Fibroblast of lung (primary cell): ENCODE measurements at regions not wholly inside any gene's neighbourhood (a gene's known extent, or its start where the extent isn't known, plus 50 kb on each side); places are given as distances from the start of the nearest gene placed in this dataset.

Experiments
- EZH2 ChIP-seq: IDR thresholded peaks from 2 replicates; pipeline ENCODE4 v1.5.1; 2012; ENCODE audit warnings: low read length, control low read depth, mild to moderate bottlenecking; ENCODE audit errors: missing control alignments
- TF ChIP-seq, protein P1 (sequence below), 2 donors: IDR thresholded peaks in 1 of 2; conservative IDR thresholded peaks in 1 of 2; 1 replicate in 1 of 2; 2 replicates in 1 of 2; pipeline ENCODE4 v1.5.1; 2011 to 2012; ENCODE audit warnings: low read length in 2 of 2, control low read depth in 1 of 2, inconsistent platforms in 1 of 2, low read depth in 1 of 2, mild to moderate bottlenecking in 1 of 2

DNA sequence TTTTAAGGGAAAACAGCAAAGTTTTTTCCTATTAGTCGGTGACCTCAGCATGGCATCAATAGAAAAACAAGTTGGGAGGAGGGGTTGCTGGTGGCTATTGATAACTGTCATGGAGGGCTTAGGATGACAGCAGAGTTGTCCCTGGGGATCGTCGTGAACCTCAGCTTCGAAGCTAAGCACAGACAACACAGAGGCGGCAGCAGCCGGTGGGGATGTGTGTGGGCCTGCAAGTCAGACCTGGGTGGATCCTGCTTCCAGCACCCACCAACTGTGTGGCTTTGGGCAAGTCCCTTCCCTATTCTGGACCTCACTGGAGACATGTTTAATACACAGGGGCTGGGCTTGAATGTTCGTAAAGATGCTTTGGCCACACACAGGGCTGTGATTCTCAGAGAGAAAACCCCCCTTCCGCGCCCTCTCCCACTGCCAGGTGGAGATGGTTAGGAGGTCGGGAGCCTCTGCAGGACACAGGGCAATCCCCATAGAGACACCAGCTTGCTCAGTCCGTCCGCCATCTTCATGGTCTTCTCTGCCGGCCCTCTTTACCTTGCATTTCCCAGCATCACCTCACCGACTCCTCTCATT, 83.1 kb upstream of the TOX2 start:
- TF ChIP-seq, protein P1, sequence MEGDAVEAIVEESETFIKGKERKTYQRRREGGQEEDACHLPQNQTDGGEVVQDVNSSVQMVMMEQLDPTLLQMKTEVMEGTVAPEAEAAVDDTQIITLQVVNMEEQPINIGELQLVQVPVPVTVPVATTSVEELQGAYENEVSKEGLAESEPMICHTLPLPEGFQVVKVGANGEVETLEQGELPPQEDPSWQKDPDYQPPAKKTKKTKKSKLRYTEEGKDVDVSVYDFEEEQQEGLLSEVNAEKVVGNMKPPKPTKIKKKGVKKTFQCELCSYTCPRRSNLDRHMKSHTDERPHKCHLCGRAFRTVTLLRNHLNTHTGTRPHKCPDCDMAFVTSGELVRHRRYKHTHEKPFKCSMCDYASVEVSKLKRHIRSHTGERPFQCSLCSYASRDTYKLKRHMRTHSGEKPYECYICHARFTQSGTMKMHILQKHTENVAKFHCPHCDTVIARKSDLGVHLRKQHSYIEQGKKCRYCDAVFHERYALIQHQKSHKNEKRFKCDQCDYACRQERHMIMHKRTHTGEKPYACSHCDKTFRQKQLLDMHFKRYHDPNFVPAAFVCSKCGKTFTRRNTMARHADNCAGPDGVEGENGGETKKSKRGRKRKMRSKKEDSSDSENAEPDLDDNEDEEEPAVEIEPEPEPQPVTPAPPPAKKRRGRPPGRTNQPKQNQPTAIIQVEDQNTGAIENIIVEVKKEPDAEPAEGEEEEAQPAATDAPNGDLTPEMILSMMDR (conservative IDR thresholded peaks at IDR 0.05 in 1 of 2, IDR thresholded peaks at IDR 0.05 in 1 of 2; ENCODE audit: low read depth in 1 of 2, low read length in 2 of 2), result no peak
- no peak for TF ChIP-seq EZH2
